HG02885 (cell line): ENCODE measurements at regions not wholly inside any gene's neighbourhood (a gene's known extent, or its start where the extent isn't known, plus 50 kb on each side); places are given as distances from the start of the nearest gene placed in this dataset.

Experiments used
- ATAC-seq: cut with Tn5 transposase; IDR thresholded peaks from one replicate; pipeline ENCODE4 v1.9.1; 2021; ENCODE audit warnings: mild to moderate bottlenecking; ENCODE audit not compliant: unreplicated experiment, poor library complexity

- ATAC-seq: no peak
These were observed 441.0 kb downstream of the TUSC7 start for GRCh38 chr3:117150628-117151027.

DNA sequence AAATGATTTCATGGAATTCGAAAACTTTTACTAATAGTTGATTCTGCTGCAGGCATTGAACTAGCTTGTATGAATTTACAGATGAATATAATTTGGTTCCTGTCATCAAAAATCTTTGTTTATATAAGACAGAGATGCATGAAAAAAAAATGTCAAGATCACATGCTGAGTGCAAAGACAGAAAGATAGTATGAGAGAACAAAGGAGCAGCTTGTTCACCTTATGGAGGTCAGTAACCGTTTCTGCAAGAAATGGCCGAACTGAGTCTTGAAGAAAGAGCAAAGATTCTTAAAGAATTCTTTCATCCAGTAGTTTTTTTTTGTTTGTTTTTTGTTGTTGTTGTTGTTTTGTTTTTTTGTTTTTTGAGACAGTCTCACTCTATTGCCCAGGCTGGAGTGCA, 450.6 kb downstream of the TUSC7 start:
- no peak for ATAC-seq

- ATAC-seq: no peak
These were observed 452.2 kb downstream of the TUSC7 start for GRCh38 chr3:117161816-117162215.

GRCh38 chr3:117165176-117165575, 455.6 kb downstream of the TUSC7 start:
- no peak for ATAC-seq

DNA sequence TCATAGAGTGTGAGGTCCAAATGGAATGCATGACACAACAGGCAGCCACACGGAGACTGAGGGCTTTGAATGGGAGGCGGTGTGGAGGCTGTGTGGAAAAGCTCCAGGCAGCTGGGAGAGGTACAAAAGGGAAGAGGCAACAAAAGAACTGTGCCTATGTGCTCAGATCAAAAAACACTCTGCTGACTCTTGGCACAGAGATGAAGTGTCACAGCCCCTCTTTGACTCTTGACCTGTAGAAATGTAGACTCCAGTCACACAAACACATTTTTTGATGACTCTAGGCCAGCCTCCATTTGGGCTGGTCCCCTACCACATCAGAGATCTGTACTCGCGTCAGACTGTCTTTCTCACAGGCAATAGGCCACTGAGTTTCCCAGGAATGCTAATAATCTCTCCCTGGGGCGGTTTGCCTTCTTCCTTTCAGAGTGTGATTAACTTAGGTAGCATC, 456.0 kb downstream of the TUSC7 start:
- no peak for ATAC-seq

- ATAC-seq: no peak
These were observed 459.3 kb downstream of the TUSC7 start for GRCh38 chr3:117168896-117169295.

GRCh38 chr3:117170094-117170493, 460.5 kb downstream of the TUSC7 start:
- ATAC-seq: no peak

- no peak for ATAC-seq
These were observed 461.5 kb downstream of the TUSC7 start for GRCh38 chr3:117171124-117171523.

DNA sequence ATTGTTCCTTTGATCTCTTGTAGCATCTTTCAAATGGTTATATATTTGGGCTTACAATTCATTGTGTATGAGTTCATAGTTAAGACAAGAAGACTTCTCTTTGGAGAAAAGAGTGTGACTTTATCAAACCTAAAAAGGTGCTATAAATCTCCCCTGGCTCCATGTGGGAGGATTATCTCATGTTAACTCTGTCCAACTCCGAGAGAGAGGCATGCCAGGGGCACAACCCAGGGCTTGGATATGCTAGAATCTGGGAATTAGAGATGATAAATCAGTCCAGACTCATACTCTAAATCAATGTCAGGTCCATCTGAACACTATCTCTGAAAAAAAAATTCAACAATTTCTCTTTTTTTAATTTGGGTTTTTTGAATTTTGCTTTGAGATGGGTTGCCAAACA, 462.8 kb downstream of the TUSC7 start:
- ATAC-seq: no peak

DNA sequence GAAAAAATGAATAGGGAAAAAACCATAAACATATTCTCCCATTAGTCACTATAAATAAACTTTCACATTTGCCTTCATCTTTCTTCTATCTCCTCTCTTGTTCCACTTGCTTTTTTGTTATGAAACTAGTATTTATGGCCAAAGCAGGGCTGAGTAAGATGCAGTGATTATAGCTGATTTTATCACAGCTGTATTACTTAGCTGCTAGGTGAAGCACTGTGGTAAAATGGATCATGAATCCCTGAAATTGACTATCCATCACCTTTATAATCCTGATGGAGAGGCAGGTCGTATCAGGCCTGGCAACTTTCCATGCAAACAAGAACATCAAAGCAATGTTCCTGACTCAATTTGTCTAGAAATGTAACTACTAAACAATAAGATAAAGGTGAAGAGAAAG, 471.6 kb downstream of the TUSC7 start:
- no peak for ATAC-seq

DNA sequence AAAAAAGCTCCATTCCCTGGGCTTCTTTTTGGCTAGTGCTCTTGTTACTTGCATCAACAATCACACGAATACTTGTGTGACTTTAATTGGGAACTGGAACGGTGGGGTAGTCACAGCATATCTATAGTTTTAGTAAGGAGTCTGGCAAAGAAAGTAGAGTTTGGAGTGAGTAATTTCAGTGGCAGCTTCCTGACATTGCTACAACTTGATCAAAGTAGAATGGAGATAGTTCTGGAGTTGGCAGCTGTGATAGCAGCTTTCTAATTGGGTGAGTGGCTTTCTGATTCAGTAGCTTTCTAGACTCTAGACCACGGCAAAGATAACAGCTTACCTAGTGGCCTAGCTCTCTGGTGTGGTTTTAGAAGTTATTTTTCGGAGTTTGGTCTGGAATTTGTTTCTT, 475.0 kb downstream of the TUSC7 start:
- ATAC-seq: no peak

DNA sequence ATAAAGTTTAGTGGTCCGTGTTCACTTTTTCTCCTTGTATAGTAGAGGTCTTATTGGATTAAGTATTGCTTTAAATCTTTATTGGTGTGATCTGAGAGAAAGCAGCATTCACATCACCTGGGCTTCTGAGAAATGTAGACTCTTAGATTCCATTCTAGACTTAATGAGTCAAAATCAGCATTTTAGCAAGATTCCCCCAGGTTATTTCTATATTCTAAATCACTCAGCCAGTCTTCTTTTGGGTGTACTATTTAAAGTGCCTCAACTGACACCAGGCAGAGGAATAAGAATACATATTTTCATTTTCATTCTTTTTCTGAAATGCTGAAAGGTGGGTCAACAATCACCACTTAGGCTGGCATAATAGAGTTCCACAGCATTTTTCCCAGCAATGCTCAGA, 481.7 kb downstream of the TUSC7 start:
- ATAC-seq: no peak

DNA sequence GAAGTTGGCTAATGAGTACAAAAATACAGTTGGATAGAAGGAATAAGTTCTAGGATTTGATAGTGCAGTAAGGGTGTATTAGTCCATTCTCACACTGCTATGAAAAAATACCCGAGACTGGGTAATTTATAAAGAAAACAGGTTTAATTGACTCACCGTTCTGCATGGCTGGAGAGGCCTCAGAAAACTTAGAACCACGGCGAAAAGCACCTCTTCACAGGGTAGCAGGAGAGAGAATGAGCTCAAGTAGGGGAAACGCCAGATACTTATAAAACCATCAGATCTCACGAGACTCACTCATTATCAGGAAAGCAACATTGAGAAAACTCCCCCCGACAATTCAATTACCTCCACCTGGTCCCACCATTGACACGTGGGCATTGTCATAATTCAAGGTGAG, 483.3 kb downstream of the TUSC7 start:
- no peak for ATAC-seq

GRCh38 chr3:117193390-117193789, 483.8 kb downstream of the TUSC7 start:
- no peak for ATAC-seq

- ATAC-seq: no peak
These were observed 485.5 kb downstream of the TUSC7 start for GRCh38 chr3:117195034-117195433.

- no peak for ATAC-seq
These were observed 491.4 kb downstream of the TUSC7 start for GRCh38 chr3:117200962-117201361.

DNA sequence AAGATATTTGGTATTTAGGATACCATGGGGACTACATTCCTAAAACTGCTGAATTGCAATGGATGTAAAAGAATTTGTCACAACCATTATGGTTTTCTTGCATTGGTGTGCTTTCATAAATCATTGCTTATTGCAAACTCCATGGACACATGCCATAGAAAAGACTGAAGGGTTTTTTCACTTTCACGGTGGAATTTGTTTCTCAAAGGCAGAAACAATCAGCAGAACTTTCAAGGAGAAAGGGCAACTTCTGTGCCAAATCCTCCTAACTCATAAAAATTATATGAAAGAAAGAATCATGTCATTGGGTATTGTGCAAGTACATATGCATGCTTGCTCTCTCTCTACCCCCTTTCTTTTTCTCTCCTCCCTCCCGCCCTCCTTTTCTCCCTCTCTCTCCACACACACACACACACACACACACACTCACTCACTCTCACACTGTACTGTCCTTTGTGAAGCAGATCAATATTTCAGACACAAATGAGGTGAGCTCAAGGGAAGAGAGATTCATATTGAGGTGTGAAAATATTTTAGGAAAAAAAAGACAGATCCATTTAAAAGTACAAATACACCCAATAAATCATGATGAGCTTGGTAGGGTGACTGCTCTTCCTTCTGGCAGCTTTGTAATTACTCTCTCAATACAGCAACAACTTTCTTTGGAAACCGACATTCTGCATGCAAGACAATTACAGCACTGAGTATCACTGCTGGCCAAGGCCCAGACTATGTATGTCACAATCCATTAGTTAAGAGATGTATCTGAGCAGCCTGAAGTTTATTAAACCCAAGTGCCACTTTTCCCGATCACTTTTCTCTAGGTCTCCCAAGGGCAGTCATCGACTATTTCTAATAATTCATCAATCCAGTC, 492.6 kb downstream of the TUSC7 start:
- no peak for ATAC-seq

GRCh38 chr3:117217355-117217754, 507.8 kb downstream of the TUSC7 start:
- ATAC-seq: no peak

GRCh38 chr3:117217760-117218316, 508.3 kb downstream of the TUSC7 start:
- ATAC-seq: no peak

- ATAC-seq: no peak
These were observed 509.1 kb downstream of the TUSC7 start for GRCh38 chr3:117218641-117219048.

GRCh38 chr3:117219296-117219695, 509.7 kb downstream of the TUSC7 start:
- no peak for ATAC-seq

- no peak for ATAC-seq
These were observed 517.4 kb downstream of the TUSC7 start for GRCh38 chr3:117226932-117227331.
